ENCODE measurements at regions not wholly inside any gene's neighbourhood (a gene's known extent, or its start where the extent isn't known, plus 50 kb on each side); places are given as distances from the start of the nearest gene placed in this dataset.

DNA sequence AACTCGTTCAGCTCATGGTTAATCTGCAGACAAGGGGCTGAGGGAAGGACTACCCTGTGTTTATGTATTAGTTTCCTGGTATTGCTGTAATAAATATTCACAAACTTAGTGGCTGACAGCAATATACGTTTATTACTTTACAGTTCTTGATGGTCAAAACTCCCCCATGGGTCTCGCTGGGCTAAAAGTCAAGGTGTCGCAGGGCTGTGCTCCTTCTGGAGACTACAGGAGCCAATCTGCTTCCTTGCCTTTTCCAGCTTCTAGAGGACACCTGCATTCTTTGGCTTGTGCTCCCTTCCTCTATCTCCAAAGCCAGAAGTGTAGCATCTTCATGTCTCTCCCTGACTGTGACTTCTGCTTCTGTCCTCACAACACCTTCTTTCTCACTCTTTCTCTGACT is 653.8 kb upstream of the RIOK2 start:
- WGBS (ENCODE audit: insufficient coverage): 86% methylated on average over 3 of the region's 4 CpGs
- no peak for DNase-seq
- ChIA-PET CTCF (no interaction called here), POLR2A (no interaction called here)
- H3K27me3 ChIP-seq (replicated peaks in 2 of 5; ENCODE audit: control insufficient read depth in 4 of 5, insufficient read depth in 5 of 5, low read length in 4 of 5): no peaks in the 10 kb centered on the region
- H3K27ac ChIP-seq (ENCODE audit: insufficient read depth in 1 of 2, low read depth in 1 of 2, low read length in 2 of 2, poor library complexity in 1 of 2, severe bottlenecking in 2 of 2): no peak overlapping the region
- no peaks in the 10 kb centered on the region for H3K4me1 ChIP-seq (ENCODE audit: control extremely low read depth in 1 of 4, control insufficient read depth in 4 of 4, insufficient read depth in 4 of 4, low read length in 3 of 4)
- no peaks in the 10 kb centered on the region for H3K36me3 ChIP-seq (ENCODE audit: control insufficient read depth in 4 of 4, insufficient read depth in 4 of 4, low read length in 3 of 4)
- H3K4me3 ChIP-seq (ENCODE audit: control insufficient read depth in 1 of 7, extremely low read depth in 1 of 7, insufficient read depth in 4 of 7, low read depth in 2 of 7, low read length in 6 of 7): no peak overlapping the region
- no peaks in the 10 kb centered on the region for H3K9me3 ChIP-seq (ENCODE audit: control extremely low read depth in 1 of 5, control insufficient read depth in 4 of 5, insufficient read depth in 2 of 5, low read depth in 1 of 5, low read length in 4 of 5)

GRCh38 chr5:97838214-97838613 is 655.2 kb upstream of the RIOK2 start:
- Histone ChIP-seq H3K4me3 (ENCODE audit: control insufficient read depth in 1 of 7, extremely low read depth in 1 of 7, insufficient read depth in 4 of 7, low read depth in 2 of 7, low read length in 6 of 7) (no peak overlapping the region), H3K9me3 (ENCODE audit: control extremely low read depth in 1 of 5, control insufficient read depth in 4 of 5, insufficient read depth in 2 of 5, low read depth in 1 of 5, low read length in 4 of 5) (no peaks in the 10 kb centered on the region), H3K36me3 (ENCODE audit: control insufficient read depth in 4 of 4, insufficient read depth in 4 of 4, low read length in 3 of 4) (no peaks in the 10 kb centered on the region), H3K27ac (ENCODE audit: insufficient read depth in 1 of 2, low read depth in 1 of 2, low read length in 2 of 2, poor library complexity in 1 of 2, severe bottlenecking in 2 of 2) (no peak overlapping the region), H3K27me3 (replicated peaks in 2 of 5; ENCODE audit: control insufficient read depth in 4 of 5, insufficient read depth in 5 of 5, low read length in 4 of 5) (no peaks in the 10 kb centered on the region), H3K4me1 (ENCODE audit: control extremely low read depth in 1 of 4, control insufficient read depth in 4 of 4, insufficient read depth in 4 of 4, low read length in 3 of 4) (no peaks in the 10 kb centered on the region)
- 20% methylated on average over 1 of the region's 1 CpG for WGBS (ENCODE audit: insufficient coverage)
- ChIA-PET POLR2A (no interaction called here), CTCF (interaction anchor here (0.6 kb wide), 1 partner anchor 513 kb away, joined by 5 read pairs; no protein-coding TSS in a partner anchor)
- DNase-seq: peak in 2 of 3 donors; percentile 3 to 5

DNA sequence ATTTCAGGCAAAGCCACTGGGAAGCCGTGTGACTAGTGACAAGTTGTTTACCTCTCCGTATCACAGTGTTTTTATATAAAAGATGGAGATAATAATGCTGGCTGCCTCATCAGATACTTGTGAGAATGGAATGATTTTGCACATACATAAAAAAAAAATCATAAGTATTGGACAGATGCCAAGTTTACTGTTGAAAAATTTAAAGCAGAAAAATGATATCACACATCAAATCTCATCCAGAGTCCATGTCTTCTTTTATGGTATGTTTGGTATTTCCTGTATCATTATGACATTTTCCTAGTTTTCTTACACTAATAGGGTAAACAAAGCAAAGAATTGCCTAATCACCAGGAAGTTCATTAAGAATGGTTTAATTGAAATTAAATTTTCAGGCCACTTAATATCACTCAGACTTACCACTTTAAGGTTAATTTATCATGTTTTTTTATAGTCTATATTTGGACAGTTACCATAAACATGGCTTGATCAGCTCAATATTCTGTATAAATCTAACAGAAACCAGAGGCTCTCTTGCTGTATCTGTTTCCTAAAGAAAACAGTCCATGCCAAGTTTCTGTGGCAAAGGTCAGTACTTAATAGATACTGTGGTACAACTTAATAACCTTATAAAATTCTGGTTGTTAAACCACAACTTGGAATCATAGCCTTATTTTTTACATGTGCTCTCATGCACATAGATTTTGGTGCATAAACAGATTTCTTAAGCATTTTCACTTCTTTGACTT is 656.5 kb upstream of the RIOK2 start:
- H3K36me3 ChIP-seq (ENCODE audit: control insufficient read depth in 4 of 4, insufficient read depth in 4 of 4, low read length in 3 of 4): no peaks in the 10 kb centered on the region
- no peak overlapping the region for H3K27ac ChIP-seq (ENCODE audit: insufficient read depth in 1 of 2, low read depth in 1 of 2, low read length in 2 of 2, poor library complexity in 1 of 2, severe bottlenecking in 2 of 2)
- no peak overlapping the region for H3K4me3 ChIP-seq (ENCODE audit: control insufficient read depth in 1 of 7, extremely low read depth in 1 of 7, insufficient read depth in 4 of 7, low read depth in 2 of 7, low read length in 6 of 7)
- WGBS (ENCODE audit: insufficient coverage): no CpG with 5 or more reads among the region's 2 CpGs
- POLR2A ChIA-PET: no interaction called here
- no peaks in the 10 kb centered on the region for H3K9me3 ChIP-seq (ENCODE audit: control extremely low read depth in 1 of 5, control insufficient read depth in 4 of 5, insufficient read depth in 2 of 5, low read depth in 1 of 5, low read length in 4 of 5)
- CTCF ChIA-PET: no interaction called here
- no peak for DNase-seq
- no peaks in the 10 kb centered on the region for H3K27me3 ChIP-seq (replicated peaks in 2 of 5; ENCODE audit: control insufficient read depth in 4 of 5, insufficient read depth in 5 of 5, low read length in 4 of 5)
- H3K4me1 ChIP-seq (ENCODE audit: control extremely low read depth in 1 of 4, control insufficient read depth in 4 of 4, insufficient read depth in 4 of 4, low read length in 3 of 4): no peaks in the 10 kb centered on the region

- Histone ChIP-seq H3K27me3 (replicated peaks in 2 of 5; ENCODE audit: control insufficient read depth in 4 of 5, insufficient read depth in 5 of 5, low read length in 4 of 5) (peaks cover 0 to 2% (median 0%) of the 10 kb centered on the region in 5 experiments), H3K27ac (ENCODE audit: insufficient read depth in 1 of 2, low read depth in 1 of 2, low read length in 2 of 2, poor library complexity in 1 of 2, severe bottlenecking in 2 of 2) (no peak overlapping the region), H3K4me1 (ENCODE audit: control extremely low read depth in 1 of 4, control insufficient read depth in 4 of 4, insufficient read depth in 4 of 4, low read length in 3 of 4) (no peaks in the 10 kb centered on the region), H3K9me3 (ENCODE audit: control extremely low read depth in 1 of 5, control insufficient read depth in 4 of 5, insufficient read depth in 2 of 5, low read depth in 1 of 5, low read length in 4 of 5) (no peaks in the 10 kb centered on the region), H3K4me3 (ENCODE audit: control insufficient read depth in 1 of 7, extremely low read depth in 1 of 7, insufficient read depth in 4 of 7, low read depth in 2 of 7, low read length in 6 of 7) (no peak overlapping the region), H3K36me3 (ENCODE audit: control insufficient read depth in 4 of 4, insufficient read depth in 4 of 4, low read length in 3 of 4) (no peaks in the 10 kb centered on the region)
- POLR2A ChIA-PET: no interaction called here
- 81% methylated on average over 2 of the region's 3 CpGs for WGBS (ENCODE audit: insufficient coverage)
- no peak for DNase-seq
- CTCF ChIA-PET: no interaction called here
Observed at GRCh38 chr5:97840643-97841042, 657.6 kb upstream of the RIOK2 start.

DNA sequence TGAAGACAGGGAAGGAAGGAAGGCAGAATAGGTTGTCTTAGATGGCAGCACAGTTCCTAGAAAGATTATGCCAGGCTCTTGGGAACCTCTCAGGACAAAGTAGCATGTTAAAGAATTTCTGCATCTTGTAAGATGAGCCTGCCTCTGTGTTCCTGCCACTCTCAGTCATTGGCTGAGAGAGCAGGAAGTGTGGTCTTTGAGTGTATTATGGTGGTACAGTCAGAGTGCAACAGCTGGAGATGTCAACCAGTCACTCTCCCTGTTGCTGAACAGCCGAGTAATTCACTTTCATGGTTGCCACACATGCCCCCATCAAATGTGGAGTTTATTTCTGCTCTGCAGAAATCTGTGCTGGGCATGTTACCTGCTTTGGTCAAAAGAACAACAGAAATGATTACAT is 659.6 kb upstream of the RIOK2 start:
- no peaks in the 10 kb centered on the region for H3K9me3 ChIP-seq (ENCODE audit: control extremely low read depth in 1 of 5, control insufficient read depth in 4 of 5, insufficient read depth in 2 of 5, low read depth in 1 of 5, low read length in 4 of 5)
- DNase-seq: no peak
- no CpG with 5 or more reads among the region's 1 CpG for WGBS (ENCODE audit: insufficient coverage)
- H3K27ac ChIP-seq (ENCODE audit: insufficient read depth in 1 of 2, low read depth in 1 of 2, low read length in 2 of 2, poor library complexity in 1 of 2, severe bottlenecking in 2 of 2): no peak overlapping the region
- H3K4me3 ChIP-seq (ENCODE audit: control insufficient read depth in 1 of 7, extremely low read depth in 1 of 7, insufficient read depth in 4 of 7, low read depth in 2 of 7, low read length in 6 of 7): no peak overlapping the region
- ChIA-PET CTCF (no interaction called here), POLR2A (no interaction called here)
- H3K36me3 ChIP-seq (ENCODE audit: control insufficient read depth in 4 of 4, insufficient read depth in 4 of 4, low read length in 3 of 4): no peaks in the 10 kb centered on the region
- H3K4me1 ChIP-seq (ENCODE audit: control extremely low read depth in 1 of 4, control insufficient read depth in 4 of 4, insufficient read depth in 4 of 4, low read length in 3 of 4): no peaks in the 10 kb centered on the region
- H3K27me3 ChIP-seq (replicated peaks in 2 of 5; ENCODE audit: control insufficient read depth in 4 of 5, insufficient read depth in 5 of 5, low read length in 4 of 5): peaks cover 0 to 2% (median 0%) of the 10 kb centered on the region in 5 experiments

DNA sequence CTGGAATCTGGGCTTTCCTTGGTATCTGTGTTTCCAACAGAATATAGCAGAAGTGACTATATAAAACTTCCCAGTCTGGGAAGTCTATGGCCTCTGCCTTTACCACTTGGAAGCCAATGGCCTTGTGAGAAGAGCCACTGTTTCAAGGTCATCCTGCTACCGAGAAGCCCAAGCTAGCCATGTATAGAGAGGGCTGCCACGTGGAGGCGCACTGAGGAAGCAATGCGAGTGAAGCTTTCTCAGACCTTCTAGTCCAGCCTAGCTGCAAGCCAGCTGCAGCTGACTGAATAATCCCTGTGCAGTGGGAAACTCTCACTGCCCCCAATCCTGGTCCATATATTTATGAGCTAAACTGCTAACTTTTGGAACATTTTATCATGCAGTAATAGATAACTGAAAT is 661.8 kb upstream of the RIOK2 start:
- Histone ChIP-seq H3K27ac (ENCODE audit: insufficient read depth in 1 of 2, low read depth in 1 of 2, low read length in 2 of 2, poor library complexity in 1 of 2, severe bottlenecking in 2 of 2) (no peak overlapping the region), H3K36me3 (ENCODE audit: control insufficient read depth in 4 of 4, insufficient read depth in 4 of 4, low read length in 3 of 4) (no peaks in the 10 kb centered on the region), H3K4me3 (ENCODE audit: control insufficient read depth in 1 of 7, extremely low read depth in 1 of 7, insufficient read depth in 4 of 7, low read depth in 2 of 7, low read length in 6 of 7) (no peak overlapping the region), H3K4me1 (ENCODE audit: control extremely low read depth in 1 of 4, control insufficient read depth in 4 of 4, insufficient read depth in 4 of 4, low read length in 3 of 4) (no peaks in the 10 kb centered on the region), H3K9me3 (ENCODE audit: control extremely low read depth in 1 of 5, control insufficient read depth in 4 of 5, insufficient read depth in 2 of 5, low read depth in 1 of 5, low read length in 4 of 5) (no peaks in the 10 kb centered on the region), H3K27me3 (replicated peaks in 2 of 5; ENCODE audit: control insufficient read depth in 4 of 5, insufficient read depth in 5 of 5, low read length in 4 of 5) (peaks cover 0 to 2% (median 0%) of the 10 kb centered on the region in 5 experiments)
- CTCF ChIA-PET: no interaction called here
- POLR2A ChIA-PET: no interaction called here
- no peak for DNase-seq
- 83% methylated on average over 4 of the region's 4 CpGs for WGBS (ENCODE audit: insufficient coverage)

DNA sequence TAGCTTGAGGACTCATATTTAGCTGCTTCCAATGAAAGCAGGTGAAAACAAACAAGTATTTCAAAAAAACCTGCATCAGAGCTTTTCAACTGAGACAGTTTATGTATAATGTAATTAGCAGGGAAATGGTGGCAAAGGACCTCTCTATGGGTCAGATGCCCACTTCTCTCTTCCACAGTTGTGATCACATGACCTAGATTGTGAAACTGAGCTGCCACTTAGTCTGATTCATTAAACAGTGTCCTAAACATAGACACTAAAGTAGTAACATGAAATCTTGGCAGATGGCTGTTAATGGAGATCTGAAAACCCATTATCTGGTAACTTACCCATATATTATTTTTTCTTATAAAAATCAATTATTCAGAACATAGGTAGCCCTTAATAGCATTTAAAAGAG is 663.6 kb upstream of the RIOK2 start:
- no peaks in the 10 kb centered on the region for H3K4me1 ChIP-seq (ENCODE audit: control extremely low read depth in 1 of 4, control insufficient read depth in 4 of 4, insufficient read depth in 4 of 4, low read length in 3 of 4)
- H3K27me3 ChIP-seq (replicated peaks in 2 of 5; ENCODE audit: control insufficient read depth in 4 of 5, insufficient read depth in 5 of 5, low read length in 4 of 5): peaks cover 0 to 2% (median 0%) of the 10 kb centered on the region in 5 experiments
- H3K36me3 ChIP-seq (ENCODE audit: control insufficient read depth in 4 of 4, insufficient read depth in 4 of 4, low read length in 3 of 4): no peaks in the 10 kb centered on the region
- CTCF ChIA-PET: no interaction called here
- no peak overlapping the region for H3K27ac ChIP-seq (ENCODE audit: insufficient read depth in 1 of 2, low read depth in 1 of 2, low read length in 2 of 2, poor library complexity in 1 of 2, severe bottlenecking in 2 of 2)
- no peak for DNase-seq
- no peak overlapping the region for H3K4me3 ChIP-seq (ENCODE audit: control insufficient read depth in 1 of 7, extremely low read depth in 1 of 7, insufficient read depth in 4 of 7, low read depth in 2 of 7, low read length in 6 of 7)
- POLR2A ChIA-PET: no interaction called here
- no peaks in the 10 kb centered on the region for H3K9me3 ChIP-seq (ENCODE audit: control extremely low read depth in 1 of 5, control insufficient read depth in 4 of 5, insufficient read depth in 2 of 5, low read depth in 1 of 5, low read length in 4 of 5)

All from common myeloid progenitor, CD34-positive (primary cell).